HL-60 (cell line): ENCODE measurements at regions not wholly inside any gene's neighbourhood (a gene's known extent, or its start where the extent isn't known, plus 50 kb on each side); places are given as distances from the start of the nearest gene placed in this dataset.

Experiments used
- DNase-seq, 2 experiments: peaks; one replicate each; pipeline ENCODE4 v3.0.0-alpha.2; 2010 to 2020; ENCODE audit warnings: low read depth in 1 of 2, low spot score in 1 of 2
- H3K27ac ChIP-seq: fragments of 250-450 bp; sonication (Bioruptor Pico); replicated peaks from 2 replicates; pipeline ENCODE4 v1.5.1; 2020; ENCODE audit warnings: mild to moderate bottlenecking, moderate library complexity
- H3K27me3 ChIP-seq: fragments of 250-450 bp; sonication (Bioruptor Pico); 2 replicates; pipeline ENCODE4 v1.5.1; 2021; ENCODE audit warnings: mild to moderate bottlenecking, moderate library complexity; ENCODE audit not compliant: insufficient read depth, poor library complexity, severe bottlenecking
- H3K4me3 ChIP-seq: replicated peaks from 2 replicates; pipeline ENCODE4 v1.5.1; 2011; ENCODE audit warnings: mild to moderate bottlenecking, control low read depth, low read length; ENCODE audit not compliant: insufficient read depth
- CTCF ChIP-seq: IDR thresholded peaks from one replicate; pipeline ENCODE4 v1.5.1; 2011; ENCODE audit warnings: low read length, control low read depth, inconsistent platforms; ENCODE audit not compliant: insufficient read depth
- GABPA ChIP-seq: IDR thresholded peaks from 2 replicates; pipeline ENCODE4 v1.6.1; 2012; ENCODE audit warnings: low read depth
- POLR2AphosphoS5 ChIP-seq: IDR thresholded peaks from 2 replicates; pipeline ENCODE4 v1.6.1; 2012; ENCODE audit warnings: low read depth
- SPI1 ChIP-seq: IDR thresholded peaks from 2 replicates; pipeline ENCODE4 v1.6.1; 2012; ENCODE audit warnings: low read depth, mild to moderate bottlenecking, borderline replicate concordance
- TF ChIP-seq, protein P1 (sequence below): IDR thresholded peaks from 2 replicates; pipeline ENCODE4 v1.6.1; 2012; ENCODE audit warnings: low read depth; ENCODE audit not compliant: insufficient replicate concordance

DNA sequence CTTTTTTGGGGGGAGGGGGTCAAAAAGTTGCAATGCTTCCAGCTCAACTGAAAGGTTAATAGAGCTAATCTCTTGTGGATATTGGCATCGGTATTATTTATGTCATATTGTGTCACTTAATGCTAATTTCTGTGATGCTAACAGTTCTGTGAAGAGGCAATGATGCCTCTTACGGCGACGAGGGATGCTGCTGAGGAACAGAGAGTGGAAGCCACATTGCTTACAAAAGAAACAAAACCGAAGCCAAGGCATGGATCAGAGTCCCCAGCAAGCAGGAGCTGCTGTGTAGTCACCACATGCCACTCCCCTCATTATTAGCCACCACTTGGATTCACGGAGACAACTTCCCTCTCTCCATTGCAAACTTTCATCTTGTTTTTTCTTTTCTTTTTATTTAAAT is 536.5 kb upstream of the MGMT start:
- Histone ChIP-seq H3K4me3 (no peak overlapping the region), H3K27me3 (peaks cover 2% of the 10 kb centered on the region), H3K27ac (no peak overlapping the region)
- TF ChIP-seq CTCF = no peak
- TF ChIP-seq, protein P1, sequence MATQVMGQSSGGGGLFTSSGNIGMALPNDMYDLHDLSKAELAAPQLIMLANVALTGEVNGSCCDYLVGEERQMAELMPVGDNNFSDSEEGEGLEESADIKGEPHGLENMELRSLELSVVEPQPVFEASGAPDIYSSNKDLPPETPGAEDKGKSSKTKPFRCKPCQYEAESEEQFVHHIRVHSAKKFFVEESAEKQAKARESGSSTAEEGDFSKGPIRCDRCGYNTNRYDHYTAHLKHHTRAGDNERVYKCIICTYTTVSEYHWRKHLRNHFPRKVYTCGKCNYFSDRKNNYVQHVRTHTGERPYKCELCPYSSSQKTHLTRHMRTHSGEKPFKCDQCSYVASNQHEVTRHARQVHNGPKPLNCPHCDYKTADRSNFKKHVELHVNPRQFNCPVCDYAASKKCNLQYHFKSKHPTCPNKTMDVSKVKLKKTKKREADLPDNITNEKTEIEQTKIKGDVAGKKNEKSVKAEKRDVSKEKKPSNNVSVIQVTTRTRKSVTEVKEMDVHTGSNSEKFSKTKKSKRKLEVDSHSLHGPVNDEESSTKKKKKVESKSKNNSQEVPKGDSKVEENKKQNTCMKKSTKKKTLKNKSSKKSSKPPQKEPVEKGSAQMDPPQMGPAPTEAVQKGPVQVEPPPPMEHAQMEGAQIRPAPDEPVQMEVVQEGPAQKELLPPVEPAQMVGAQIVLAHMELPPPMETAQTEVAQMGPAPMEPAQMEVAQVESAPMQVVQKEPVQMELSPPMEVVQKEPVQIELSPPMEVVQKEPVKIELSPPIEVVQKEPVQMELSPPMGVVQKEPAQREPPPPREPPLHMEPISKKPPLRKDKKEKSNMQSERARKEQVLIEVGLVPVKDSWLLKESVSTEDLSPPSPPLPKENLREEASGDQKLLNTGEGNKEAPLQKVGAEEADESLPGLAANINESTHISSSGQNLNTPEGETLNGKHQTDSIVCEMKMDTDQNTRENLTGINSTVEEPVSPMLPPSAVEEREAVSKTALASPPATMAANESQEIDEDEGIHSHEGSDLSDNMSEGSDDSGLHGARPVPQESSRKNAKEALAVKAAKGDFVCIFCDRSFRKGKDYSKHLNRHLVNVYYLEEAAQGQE = no peak
- TF ChIP-seq POLR2AphosphoS5 = no peak
- no peak for TF ChIP-seq GABPA
- TF ChIP-seq SPI1 = no peak
- no peak for DNase-seq

GRCh38 chr10:128932071-128932820 is 534.8 kb upstream of the MGMT start:
- peaks cover 2% of the 10 kb centered on the region for H3K27me3 ChIP-seq
- H3K27ac ChIP-seq = no peak overlapping the region
- DNase-seq = no peak
- no peak overlapping the region for H3K4me3 ChIP-seq
- TF ChIP-seq, protein P1 = no peak
- no peak for TF ChIP-seq CTCF
- no peak for TF ChIP-seq POLR2AphosphoS5
- TF ChIP-seq GABPA = no peak
- TF ChIP-seq SPI1 = no peak

- Histone ChIP-seq H3K4me3 (no peak overlapping the region), H3K27me3 (peaks cover 2% of the 10 kb centered on the region), H3K27ac (no peak overlapping the region)
- TF ChIP-seq SPI1 (no peak), CTCF (no peak), GABPA (no peak), POLR2AphosphoS5 (no peak)
- TF ChIP-seq, protein P1 = no peak
- no peak for DNase-seq
These were observed 532.5 kb upstream of the MGMT start for GRCh38 chr10:128934492-128934891.
